DND-41 (cell line): ENCODE measurements at regions not wholly inside any gene's neighbourhood (a gene's known extent, or its start where the extent isn't known, plus 50 kb on each side); places are given as distances from the start of the nearest gene placed in this dataset.

Source experiments
- CTCF ChIP-seq: IDR thresholded peaks from 2 replicates; pipeline ENCODE4 v1.5.1; 2012; ENCODE audit warnings: borderline replicate concordance, low read length, moderate library complexity, mild to moderate bottlenecking; ENCODE audit not compliant: poor library complexity, severe bottlenecking; ENCODE audit errors: extremely low read depth
- EZH2 ChIP-seq: IDR thresholded peaks from 3 replicates; pipeline ENCODE4 v1.6.1; 2012; ENCODE audit warnings: borderline replicate concordance, low read depth, mild to moderate bottlenecking, moderate library complexity, low read length, inconsistent platforms; ENCODE audit not compliant: severe bottlenecking

GRCh38 chr17:33802349-33803198 lies 452.5 kb upstream of the CCL2 start:
- TF ChIP-seq CTCF (no peak), EZH2 (no peak)
